Activated CD8-positive, alpha-beta memory T cell treated with anti-CD3 and anti-CD28 coated beads for 24 hours (primary cell): ENCODE measurements at regions not wholly inside any gene's neighbourhood (a gene's known extent, or its start where the extent isn't known, plus 50 kb on each side); places are given as distances from the start of the nearest gene placed in this dataset.

Experiments used
- DNase-seq: peaks from one replicate; pipeline ENCODE4 v3.0.0-alpha.2; 2020

DNA sequence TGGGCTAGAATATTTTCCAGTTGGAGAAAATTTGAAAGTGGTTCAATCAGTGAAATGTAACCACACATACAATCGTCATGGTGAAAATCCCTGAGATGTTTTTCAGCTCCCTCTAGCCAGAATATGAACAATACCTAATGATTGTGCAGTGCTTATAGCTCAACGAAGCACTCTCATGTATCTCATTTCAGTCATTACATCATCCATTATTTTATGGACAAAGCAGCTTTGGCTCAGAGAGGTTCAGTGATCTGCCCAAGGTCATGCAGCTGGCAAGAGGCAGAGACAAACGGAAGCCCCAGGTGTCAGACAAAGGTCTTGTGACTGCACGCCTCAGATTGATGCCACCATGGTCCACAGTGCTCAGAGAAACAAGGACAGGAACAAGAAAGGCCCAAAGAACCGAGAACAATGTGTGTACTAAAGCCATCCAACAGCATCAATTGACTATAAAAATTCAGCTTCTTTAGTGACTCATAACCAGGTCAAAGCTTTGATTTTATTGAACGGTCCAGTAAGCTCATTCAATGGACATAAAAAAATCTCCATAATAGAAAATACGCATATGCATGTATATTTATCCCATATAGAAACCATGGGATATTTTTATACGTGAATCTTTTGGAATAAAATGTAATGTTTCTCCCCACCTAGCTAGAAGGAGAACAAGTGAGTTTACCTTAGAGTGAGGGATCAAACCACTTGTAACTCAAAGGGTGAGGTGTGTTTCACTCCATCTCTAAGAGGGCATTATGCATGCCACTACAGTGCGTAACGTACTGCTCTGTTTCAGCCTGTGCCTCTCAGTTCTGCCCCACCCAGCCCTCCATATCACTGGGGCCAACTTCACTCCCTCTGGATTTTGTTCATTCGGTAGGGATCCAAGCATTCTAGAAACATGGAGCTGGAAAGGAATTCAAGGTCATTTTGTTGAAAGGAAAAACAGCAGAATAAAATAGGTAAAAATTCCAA is 141.8 kb downstream of the GRIN2B start:
- no peak for DNase-seq

DNA sequence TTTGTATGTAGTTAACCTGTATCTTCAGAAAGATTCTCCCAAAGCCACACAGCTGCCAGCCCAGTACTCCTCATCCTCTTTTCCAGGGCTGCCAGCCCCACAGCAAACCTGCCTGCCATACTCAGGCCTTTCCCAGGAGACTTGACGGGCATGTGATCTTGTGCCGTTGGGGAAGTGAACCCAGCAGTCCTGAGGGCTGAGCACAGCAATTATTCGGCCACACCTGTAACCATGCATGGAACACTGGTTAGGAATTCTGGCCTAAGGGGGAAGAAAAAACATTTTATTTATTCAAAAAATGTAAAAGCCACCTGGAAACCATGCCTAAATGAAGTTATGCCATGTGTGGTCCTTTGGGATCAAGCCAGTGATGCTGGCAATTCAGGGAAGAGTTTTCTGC is 145.3 kb downstream of the GRIN2B start:
- DNase-seq: no peak

DNA sequence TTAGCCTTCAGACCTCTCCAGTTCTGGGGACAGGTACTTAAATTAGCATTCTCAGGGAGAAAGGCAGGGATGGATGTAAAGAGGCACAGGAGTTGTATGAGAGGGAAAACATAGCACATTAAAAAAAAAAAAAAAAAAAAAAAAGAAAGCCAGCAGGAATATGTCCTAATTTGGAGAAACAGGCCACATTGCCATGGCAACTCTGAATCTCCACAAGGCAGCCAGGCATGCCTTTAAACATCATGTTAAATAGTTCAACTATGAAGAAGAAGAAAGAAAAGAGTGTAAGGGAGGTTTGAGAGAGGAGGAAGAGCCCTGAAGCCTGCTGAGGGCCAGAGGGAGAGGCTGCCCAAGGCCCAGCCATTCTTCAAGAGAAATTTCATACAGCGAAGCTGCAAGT is 145.8 kb downstream of the GRIN2B start:
- no peak for DNase-seq

DNA sequence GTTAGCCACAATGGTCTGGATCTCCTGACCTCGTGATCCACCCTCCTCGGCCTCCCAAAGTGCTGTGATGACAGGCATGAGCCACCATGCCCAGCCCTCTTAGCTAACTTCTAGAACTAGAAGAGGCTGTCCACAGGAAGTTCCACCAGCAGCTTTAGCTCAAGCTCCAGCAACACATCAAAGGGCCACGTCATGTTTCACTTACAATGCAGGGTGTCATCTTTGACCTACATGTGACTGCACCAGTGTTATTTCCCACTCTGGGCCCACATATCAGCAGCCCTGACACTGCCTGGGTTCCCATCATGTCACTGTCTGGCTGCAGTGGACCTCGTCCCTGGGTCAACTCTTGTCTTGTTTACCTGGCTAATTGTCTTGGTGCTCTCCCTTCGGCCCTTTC is 147.2 kb downstream of the GRIN2B start:
- no peak for DNase-seq

DNA sequence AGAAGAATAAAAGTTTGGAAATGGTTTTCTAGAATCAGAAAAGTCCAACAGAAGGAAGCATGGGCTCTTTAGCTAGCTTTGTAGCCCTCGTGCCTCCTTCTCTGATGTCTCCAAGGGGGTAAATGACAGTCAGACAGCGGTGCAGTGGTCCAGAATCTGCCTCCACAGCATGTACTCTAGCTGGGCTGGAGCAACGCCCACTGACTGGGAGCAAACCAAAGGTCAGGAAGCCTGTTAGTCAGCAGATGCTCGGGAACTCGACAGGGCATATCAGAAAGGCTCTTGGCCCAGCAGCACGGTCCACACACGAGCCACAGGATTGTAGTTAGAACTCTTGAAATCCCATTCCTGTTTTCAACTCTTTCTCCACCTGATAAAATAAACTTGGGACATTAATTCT is 164.3 kb downstream of the GRIN2B start:
- DNase-seq: no peak

- no peak for DNase-seq
Observed at GRCh38 chr12:13816394-13816793, 165.0 kb downstream of the GRIN2B start.

GRCh38 chr12:13812168-13812567 is 169.2 kb downstream of the GRIN2B start:
- no peak for DNase-seq

- no peak for DNase-seq
Observed at GRCh38 chr12:13811061-13811460, 170.3 kb downstream of the GRIN2B start.

GRCh38 chr12:13805041-13805440 is 176.4 kb downstream of the GRIN2B start:
- no peak for DNase-seq

- DNase-seq: no peak
Observed at GRCh38 chr12:13801543-13801942, 179.9 kb downstream of the GRIN2B start.

DNA sequence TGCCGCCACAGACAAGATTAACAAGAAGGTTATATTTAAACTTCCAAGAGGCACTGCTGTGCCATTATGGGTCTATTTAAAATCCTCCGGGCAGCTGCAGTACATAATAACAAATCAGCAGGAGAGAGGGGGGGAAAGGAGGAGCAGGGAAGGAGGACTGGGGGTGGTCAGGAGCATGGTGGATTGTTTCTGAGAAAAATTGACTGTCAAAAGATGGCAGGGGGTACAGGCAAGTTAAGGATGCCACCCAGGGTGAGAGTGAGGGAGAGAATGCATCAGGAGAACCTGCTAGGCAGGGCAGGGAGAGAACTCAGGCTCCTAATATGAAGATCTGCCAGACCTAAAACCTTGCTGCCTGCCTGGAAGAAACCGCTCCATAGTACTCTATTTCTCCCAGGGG is 181.8 kb downstream of the GRIN2B start:
- DNase-seq: no peak

DNA sequence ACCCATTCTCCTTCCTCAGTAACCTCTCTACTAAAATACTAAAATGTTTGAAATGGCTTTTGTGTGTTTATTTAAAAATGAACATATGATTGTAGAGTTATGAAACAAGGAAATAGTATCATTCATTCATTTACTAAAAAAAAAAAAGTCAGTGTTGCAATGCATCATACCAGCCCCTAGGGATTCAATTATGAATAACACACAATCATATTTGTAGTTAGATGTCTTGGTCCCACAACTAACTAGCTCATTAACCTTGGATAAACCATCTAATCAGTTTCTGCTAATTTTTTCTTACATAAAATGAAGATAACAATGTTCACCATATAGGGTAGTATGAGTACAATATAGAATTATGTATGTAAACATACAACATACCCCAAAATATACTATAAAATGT is 183.2 kb downstream of the GRIN2B start:
- no peak for DNase-seq

DNA sequence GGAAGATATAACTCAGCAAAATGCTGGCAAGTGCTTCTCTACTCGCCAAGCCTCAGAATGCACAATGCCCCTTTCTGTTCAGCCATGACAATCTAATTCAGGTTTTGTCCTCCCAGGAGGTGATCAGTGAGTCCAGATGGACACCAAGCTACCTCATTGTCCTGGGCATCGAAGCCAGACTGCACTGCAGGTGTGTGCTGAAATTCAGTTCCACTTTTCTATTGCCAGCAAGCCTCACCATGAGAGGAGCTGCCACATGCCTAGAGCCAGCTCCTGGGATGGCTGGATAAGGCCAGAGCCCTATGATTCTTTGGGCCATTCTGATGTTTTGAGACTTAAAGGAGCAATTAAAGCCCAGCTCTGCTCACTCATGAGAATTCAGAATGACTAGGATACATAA is 186.7 kb downstream of the GRIN2B start:
- DNase-seq: no peak

DNA sequence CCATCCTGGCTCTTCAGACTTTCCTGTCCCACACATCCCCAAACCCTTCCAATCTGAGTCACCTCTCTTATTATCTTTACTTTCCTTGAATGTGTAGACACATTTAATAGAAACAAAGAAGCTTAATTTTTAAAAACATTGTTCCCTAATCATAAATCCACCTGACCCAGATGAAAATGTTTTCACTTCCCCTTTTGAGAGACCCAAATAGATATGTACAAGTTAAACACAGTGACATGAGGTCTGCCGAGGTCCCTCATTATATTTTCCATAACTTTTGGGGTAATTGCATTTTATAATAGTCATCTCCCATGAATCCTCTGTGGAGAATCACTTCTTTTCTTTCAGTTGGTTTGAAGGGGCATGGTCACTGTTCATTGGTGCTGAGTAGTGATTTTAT is 191.1 kb downstream of the GRIN2B start:
- no peak for DNase-seq

DNA sequence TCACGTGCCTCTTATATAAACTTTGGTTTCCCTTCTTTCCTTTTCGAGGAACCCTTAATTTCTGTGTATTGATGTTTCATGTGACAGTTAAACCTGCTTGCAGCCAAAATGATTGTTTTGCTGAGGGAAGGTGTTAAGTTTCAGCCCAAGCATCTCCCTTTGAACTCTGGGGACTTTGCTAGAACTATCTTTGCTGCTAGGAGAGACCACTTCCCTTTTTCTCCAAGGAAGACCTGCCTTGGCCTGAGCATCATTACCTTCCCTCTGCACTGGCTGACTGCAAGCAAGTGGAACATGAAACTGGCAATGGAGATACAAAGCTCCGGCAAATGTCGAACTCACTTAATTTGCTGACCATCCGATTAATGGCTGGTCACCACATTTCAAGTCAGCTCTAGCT is 192.8 kb downstream of the GRIN2B start:
- no peak for DNase-seq

GRCh38 chr12:13786646-13787045 is 194.8 kb downstream of the GRIN2B start:
- DNase-seq: no peak

DNA sequence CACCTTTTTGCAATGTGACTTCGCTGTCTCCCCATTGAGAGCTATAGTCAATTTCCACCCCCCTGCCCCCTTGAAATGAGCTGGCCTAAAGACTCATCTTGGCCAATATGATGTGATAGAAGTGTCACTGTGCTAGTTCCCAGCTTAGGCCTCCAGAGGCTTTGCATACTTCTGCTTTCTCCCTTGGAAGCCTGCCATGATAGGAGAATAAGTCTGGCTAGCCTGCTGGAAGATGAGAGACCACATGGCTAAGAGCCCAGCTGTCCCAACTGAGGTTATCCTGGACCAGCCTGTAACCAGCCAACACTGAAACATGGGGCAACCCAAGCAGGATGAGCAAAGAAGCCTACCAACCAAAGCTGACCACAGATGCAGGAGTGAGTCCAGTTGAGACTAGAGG is 196.9 kb downstream of the GRIN2B start:
- no peak for DNase-seq

DNA sequence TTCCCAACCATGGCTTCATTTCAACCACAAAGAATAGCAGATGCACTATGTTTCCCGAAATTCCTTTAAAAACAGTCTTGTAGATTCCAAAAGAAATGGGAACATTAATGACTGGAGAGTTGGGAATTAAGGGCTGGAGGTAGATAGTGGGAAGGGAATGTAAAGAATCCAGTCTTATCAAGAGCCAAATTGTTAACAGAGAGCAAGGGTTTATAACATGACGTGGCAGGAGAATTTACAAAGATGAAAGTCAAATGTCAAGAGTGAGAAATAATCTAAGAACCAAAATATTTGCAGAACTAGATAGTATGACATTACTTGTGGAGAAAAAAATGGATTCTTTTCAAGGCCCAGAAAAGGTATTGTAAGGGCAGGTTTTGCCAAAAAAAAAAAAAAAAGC is 200.9 kb downstream of the GRIN2B start:
- DNase-seq: no peak

- DNase-seq: no peak
Observed at GRCh38 chr12:13777374-13777773, 204.0 kb downstream of the GRIN2B start.

- DNase-seq: no peak
Observed at GRCh38 chr12:13772264-13772663, 209.1 kb downstream of the GRIN2B start.

DNA sequence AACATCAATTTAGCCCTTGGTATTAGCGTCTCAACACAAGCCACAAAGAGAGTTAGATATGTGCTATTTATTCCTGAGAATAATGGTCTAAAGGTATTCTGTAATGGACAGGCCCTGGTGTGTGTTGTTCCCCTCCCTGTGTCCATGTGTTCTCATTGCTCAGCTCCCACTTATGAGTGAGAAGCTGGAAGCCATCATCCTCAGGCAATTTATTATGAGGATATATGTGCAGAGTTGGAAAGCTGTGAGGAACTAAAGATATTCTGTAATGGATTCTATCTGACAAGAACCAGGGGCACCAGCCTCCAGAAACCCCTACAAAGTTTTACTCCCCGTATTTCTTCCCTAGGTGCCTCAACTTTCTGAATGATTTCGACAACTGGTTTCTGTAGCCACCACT is 210.8 kb downstream of the GRIN2B start:
- no peak for DNase-seq

DNA sequence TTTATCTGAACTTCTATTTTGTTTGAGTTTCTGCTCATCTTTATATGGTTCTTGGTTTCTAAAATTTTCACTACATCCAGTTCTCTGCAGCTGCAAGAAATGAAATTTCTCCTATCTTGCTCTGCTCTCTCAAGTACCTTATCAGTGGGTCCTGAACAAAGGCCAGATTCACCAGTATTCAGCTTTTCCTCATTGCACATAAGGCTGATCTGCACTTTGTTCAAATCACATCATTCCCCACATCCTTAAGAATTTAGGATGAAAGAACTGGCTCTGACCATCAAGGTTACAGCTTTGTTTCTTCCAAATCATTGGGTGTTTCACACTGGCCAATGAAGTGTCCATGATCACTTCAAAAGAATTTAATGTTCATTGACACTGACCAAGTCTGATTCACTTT is 211.4 kb downstream of the GRIN2B start:
- no peak for DNase-seq

DNA sequence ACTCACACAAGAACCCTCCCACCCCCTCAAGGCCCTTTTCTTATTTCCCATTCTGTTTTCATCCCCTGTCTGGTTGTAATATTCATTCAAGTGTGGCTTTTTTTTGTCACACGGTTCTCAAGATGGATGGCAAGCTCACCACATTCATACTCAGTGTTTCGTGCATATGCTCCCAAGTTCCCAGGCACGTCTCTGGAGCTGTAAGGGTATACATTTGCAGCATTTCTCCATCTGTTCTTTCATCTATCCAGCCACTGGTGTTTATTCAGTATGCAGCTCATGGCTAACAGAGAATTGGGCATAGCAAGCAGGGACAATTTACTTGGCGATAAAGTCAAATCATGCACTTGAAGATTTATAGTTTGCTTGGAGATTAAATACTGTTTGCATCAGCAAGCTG is 212.1 kb downstream of the GRIN2B start:
- no peak for DNase-seq

DNA sequence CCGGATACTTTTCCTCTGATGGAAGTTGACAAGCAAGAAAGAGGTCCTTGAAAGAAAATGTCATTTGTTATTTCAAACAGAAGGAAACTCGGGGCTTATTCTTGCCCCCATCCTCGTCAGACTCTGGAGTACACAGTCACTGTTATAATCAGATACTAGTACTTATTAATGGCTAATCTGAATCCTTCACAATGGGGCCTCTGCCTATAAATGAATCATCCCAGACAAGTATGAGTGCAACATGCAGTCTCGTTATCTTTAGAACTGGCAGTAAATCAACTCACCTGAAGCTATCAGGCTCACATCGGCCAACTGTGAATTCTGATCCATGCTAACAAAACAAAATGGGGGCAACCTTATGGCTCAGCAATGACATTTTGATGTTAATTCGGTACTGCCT is 216.7 kb downstream of the GRIN2B start:
- no peak for DNase-seq

DNA sequence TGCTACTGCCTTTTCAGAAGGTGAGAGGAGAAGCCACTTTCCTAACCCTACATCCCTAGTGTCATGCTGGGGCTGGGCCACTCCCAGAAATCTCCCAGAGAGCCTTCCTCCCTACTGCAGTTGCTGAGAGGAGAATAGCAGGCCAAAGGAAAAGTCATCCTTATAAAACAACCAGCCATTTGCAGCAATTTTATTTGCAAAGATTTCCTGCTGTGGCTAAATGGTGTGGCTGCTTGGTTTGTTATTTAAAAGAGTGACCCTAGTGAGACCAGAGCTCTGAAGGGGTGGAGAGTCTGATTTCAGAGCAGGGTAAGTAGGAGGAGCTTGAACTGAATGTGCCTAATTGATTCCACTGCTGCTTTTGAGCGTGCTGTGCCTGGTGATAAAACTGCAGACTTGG is 232.0 kb downstream of the GRIN2B start:
- no peak for DNase-seq
